T47D (cell line): ENCODE measurements at regions not wholly inside any gene's neighbourhood (a gene's known extent, or its start where the extent isn't known, plus 50 kb on each side); places are given as distances from the start of the nearest gene placed in this dataset.

ENCODE experiments used
- DNase-seq, 2 experiments: peaks; one replicate each; pipeline versions ENCODE4 v3.0.0 to v3.0.0-alpha.2; 2011 to 2012; ENCODE audit warnings: low read depth in 1 of 2, low spot score in 1 of 2
- JUND ChIP-seq: IDR thresholded peaks from 2 replicates; pipeline ENCODE4 v1.6.1; 2012; ENCODE audit warnings: low read depth
- in situ Hi-C: cut with HindIII; loops from 2 replicates; pipeline ENCODE4 v1.10.0; 2016; ENCODE audit warnings: low sequenced_read_pairs, low pct_unique_long_range_greater_than_20kb

DNA sequence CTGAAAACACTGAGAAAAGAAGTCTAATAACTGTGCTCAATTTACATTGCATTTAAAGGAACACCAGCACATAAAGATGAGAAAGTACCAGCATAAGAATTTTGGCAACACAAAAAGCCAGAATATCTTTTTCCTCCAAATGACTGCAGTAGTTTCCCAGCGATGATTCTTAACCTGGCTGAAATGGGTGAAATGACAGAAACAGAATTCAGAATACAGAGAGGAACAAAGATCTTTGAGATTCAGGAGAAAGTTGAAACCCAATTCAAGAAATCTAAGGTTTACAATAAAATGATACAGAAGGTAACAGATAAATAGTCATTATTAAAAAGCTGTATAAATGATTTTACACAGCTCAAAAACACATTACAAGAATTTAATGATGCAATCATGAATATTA is 197.0 kb upstream of the EYS start:
- TF ChIP-seq JUND = no peak
- in situ Hi-C loops = no loop called here
- DNase-seq = no peak

- no peak for TF ChIP-seq JUND
- in situ Hi-C loops = no loop called here
- no peak for DNase-seq
Measured at GRCh38 chr6:65900928-65901327, 193.9 kb upstream of the EYS start.

GRCh38 chr6:65896140-65896539 is 189.1 kb upstream of the EYS start:
- in situ Hi-C loops = no loop called here
- no peak for DNase-seq
- no peak for TF ChIP-seq JUND

- TF ChIP-seq JUND = no peak
- no peak for DNase-seq
- in situ Hi-C loops = no loop called here
Measured at GRCh38 chr6:65876668-65877067, 169.6 kb upstream of the EYS start.

DNA sequence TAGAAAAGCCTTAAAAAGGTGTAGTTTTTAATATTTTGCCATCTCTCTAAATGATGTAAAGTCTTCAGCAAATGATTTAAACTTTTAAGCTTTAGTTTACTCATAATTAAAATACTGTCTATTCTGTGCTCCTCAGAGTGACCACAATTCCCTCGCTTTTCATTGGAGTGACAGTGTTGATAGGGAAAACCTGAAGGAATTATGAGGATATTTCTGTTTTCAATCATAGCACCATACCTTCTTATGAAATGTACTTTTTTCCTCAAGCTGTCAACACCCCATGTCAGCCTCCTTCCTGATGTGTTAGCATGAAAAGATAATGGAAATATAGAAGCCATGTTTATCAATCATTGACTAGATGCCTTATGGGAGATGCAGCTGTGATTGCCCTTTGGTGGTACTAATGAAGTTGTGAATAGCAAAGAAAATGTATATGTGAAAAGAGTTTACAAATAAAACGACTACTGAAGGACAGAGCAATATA is 145.4 kb upstream of the EYS start:
- DNase-seq = no peak
- no peak for TF ChIP-seq JUND
- in situ Hi-C loops = no loop called here

GRCh38 chr6:65830151-65830550 is 123.1 kb upstream of the EYS start:
- no peak for TF ChIP-seq JUND
- in situ Hi-C loops = no loop called here
- no peak for DNase-seq

GRCh38 chr6:65819152-65819551 is 112.1 kb upstream of the EYS start:
- in situ Hi-C loops = no loop called here
- TF ChIP-seq JUND = no peak
- no peak for DNase-seq

DNA sequence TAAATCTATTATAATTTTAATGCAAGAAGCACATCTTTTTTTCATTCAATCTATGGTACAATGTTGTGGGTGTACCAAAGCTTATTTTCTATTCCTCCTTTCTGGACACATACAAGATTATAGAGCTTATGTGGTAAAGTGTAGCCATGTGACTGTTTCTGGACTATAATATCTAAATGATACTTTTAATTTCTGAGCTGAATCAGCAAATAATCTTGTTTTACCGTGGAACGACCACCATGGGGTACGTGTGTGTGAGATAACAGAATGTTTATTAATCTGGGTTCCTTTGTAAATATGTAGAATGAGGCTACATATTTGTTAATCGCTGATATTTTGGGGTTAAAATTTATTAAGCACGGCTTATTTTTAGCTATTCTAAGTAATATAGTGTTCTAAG is 111.5 kb upstream of the EYS start:
- in situ Hi-C loops = no loop called here
- no peak for TF ChIP-seq JUND
- no peak for DNase-seq

- no peak for DNase-seq
- in situ Hi-C loops = no loop called here
- TF ChIP-seq JUND = no peak
Measured at GRCh38 chr6:65816991-65817390, 110.0 kb upstream of the EYS start.

- DNase-seq = no peak
- no peak for TF ChIP-seq JUND
- in situ Hi-C loops = no loop called here
Measured at GRCh38 chr6:65814071-65814470, 107.0 kb upstream of the EYS start.

DNA sequence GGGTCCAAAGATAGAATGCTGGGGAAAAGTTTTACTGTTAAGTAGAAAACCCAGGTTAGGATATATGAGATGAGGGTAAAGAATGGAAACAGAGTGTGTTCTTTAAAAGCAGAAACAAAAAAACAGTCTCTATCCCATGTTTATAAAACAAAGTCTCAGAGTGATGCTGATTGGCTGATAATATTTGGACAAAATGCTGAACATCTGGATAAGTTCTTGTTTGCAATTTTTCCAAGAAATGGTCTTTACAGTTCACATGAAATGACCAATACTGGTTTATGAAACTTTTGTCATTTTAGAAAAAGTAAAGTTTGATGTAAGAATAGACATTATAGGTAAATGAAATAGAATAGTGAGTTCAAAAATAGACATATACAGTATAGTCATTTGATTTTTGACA is 96.2 kb upstream of the EYS start:
- in situ Hi-C loops = no loop called here
- TF ChIP-seq JUND = no peak
- DNase-seq = no peak

DNA sequence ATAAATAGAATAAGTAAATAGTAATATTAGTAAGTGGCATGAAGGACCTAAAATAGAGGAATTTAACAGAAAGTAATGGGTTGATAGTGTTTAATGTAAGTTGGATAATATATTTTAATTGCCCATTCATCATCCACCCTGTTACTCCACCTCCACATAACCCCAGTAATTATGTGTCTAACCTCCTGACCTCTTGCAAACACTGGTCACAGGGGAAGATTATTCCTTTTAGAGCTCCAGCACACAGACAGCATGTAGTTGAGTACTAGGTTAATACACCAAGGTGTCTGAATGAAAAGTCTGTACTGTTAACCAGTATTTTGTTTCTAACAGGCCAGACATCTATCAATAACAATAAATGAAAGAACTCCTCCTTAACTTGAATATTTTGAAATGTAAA is 92.4 kb upstream of the EYS start:
- in situ Hi-C loops = no loop called here
- no peak for TF ChIP-seq JUND
- DNase-seq = no peak

DNA sequence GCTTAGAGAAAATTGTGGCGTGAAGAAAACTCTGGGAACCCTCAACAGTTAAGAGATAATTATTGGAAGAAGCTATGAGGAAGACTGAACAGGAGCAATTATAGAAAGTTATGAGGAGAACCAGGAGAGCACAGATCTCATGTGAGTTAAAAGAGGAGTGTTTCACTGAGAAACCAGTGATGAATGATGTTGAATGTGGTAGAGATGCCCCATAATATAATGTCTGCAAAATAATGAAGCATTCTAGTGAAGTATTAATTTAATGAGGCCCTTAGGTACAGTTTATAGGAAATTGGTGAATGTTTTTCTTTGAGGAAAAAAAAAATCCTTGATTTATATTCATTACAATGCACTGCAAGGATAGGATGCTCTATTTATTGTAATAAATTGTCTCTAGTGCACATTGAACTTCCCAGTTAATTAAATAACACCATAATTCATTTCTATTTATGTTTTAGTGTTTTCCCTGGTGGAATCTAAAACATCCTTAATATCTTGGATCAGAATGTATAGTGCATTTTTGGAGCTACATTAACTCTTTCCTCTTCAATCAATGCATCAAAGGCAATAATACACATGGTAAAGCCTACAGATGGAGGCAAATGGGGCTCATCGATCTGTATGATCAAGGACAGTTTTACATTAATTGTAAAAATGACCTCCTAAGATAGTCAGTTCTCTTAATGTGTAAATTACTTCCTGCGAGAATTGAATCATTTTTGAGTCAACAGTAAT is 91.4 kb upstream of the EYS start:
- TF ChIP-seq JUND = no peak
- in situ Hi-C loops = no loop called here
- DNase-seq = no peak

DNA sequence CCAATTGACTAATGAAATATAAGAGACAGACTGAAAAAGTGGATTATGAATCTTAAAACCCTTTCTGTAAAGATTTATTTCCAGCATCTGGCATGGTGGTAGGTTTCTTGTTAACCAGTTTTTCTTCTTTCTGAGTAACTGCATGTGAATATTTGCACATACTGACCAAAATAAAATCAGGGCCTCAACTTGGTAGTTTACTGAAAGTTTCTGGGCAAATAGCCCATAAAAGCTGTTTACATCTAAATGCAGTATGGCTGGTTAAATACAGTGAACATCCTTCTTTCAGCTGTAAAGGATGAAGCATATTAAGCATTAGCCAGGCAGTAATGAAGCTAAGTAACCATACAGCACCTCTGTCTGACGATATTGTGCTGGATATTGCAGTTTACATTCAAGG is 83.6 kb upstream of the EYS start:
- no peak for DNase-seq
- in situ Hi-C loops = no loop called here
- no peak for TF ChIP-seq JUND
